AG08396 (cell line): ENCODE measurements at regions not wholly inside any gene's neighbourhood (a gene's known extent, or its start where the extent isn't known, plus 50 kb on each side); places are given as distances from the start of the nearest gene placed in this dataset.
"Not testable (repeated sequence)": the region's sequence is repeated elsewhere in the genome, so short reads cannot be mapped to it uniquely, and the experiment has no call there.

Source experiments
- DNase-seq: peaks from one replicate; pipeline ENCODE4 v3.0.0; 2012; ENCODE audit warnings: low spot score, mixed read lengths

GRCh38 chrX:67288156-67288555 lies 255.7 kb upstream of the AR start:
- DNase-seq = no peak

- DNase-seq = no peak
These were observed 254.7 kb upstream of the AR start for GRCh38 chrX:67289055-67289499.

- DNase-seq = no peak
These were observed 253.2 kb upstream of the AR start for GRCh38 chrX:67290489-67291220.

DNA sequence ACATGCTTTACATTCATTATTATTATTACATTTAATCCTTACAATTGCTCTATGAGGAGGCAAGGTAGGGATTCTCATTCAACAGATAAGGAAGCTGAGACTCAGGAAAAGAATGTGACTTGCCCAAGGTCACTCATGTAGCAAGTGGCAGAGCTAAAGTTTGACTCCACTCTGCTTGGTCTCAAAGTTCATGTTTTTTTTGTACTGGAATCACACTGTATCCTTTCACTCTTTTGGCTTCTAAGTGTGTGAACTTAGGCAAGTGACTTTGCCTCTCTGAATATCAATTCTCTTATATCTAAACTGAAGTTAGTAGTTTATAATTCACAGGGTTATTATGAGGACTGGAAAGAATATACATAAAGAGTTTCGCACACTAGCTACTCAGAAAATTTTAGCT lies 247.9 kb upstream of the AR start:
- no peak for DNase-seq

GRCh38 chrX:67296395-67296794 lies 247.4 kb upstream of the AR start:
- DNase-seq = no peak

- DNase-seq = no peak
These were observed 226.1 kb upstream of the AR start for GRCh38 chrX:67317725-67318124.

GRCh38 chrX:67328476-67328875 lies 215.3 kb upstream of the AR start:
- DNase-seq = no peak

GRCh38 chrX:67334323-67334722 lies 209.5 kb upstream of the AR start:
- DNase-seq = no peak

- no peak for DNase-seq
These were observed 205.6 kb upstream of the AR start for GRCh38 chrX:67338262-67338661.

GRCh38 chrX:67342138-67342537 lies 201.7 kb upstream of the AR start:
- DNase-seq = no peak

DNA sequence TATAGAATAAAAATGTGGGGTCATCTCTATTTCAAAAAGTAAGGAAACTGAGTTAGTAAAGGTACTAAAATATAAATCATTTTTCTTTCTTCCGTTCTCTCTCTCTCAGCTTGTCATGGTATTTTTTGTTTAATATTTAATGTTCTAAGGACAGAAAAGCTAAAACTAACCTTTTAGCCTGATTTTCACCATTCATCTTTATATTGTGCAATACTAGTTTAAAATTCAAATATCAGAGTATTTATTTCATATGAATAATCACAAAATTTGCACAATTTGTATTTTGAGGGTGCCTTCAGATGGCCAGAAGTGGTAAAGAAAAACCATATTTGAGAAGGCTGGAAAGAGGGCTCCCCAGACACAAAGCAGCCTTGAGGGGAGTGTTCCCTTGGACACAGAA lies 197.6 kb upstream of the AR start:
- no peak for DNase-seq

- DNase-seq = no peak
These were observed 197.2 kb upstream of the AR start for GRCh38 chrX:67346667-67347066.

DNA sequence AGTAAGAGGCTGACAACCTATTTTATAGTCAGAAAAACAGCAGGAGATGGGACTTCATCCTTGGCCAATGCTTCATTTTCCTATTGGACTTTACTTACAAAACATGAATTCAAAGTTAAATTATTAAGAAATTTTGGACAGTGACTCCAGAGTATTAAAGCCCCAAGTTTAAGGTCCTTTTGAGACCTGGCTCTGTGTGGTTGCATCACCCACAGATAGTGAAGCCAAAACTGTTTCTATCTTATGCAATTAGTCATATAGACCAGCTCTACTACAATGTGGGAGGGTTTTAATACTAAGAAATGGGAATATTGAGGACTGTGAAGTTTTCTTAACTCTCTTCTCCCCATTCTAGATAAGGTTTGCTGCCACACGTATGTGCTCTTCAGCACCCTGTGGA lies 196.7 kb upstream of the AR start:
- DNase-seq = no peak

DNA sequence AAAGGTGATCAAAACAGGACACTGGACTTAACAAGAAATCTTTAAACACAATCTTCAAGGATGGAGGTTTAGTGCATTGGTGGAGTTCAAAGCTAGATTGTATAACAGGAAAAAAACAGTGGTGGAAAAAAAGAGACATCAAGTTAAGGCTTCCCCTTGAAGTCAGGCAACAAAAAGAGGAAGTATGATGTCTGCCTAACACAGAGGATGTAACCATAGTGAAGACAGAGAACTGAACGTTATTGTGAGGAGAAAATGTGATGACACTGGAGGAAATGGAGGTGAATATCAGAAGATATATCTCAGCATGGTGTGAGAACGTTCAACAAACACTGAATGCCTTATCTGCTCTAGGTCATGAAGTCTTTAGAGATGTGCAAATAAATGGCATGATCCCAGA lies 192.4 kb upstream of the AR start:
- no peak for DNase-seq

GRCh38 chrX:67353651-67354370 lies 190.0 kb upstream of the AR start:
- DNase-seq = peak; percentile 6

DNA sequence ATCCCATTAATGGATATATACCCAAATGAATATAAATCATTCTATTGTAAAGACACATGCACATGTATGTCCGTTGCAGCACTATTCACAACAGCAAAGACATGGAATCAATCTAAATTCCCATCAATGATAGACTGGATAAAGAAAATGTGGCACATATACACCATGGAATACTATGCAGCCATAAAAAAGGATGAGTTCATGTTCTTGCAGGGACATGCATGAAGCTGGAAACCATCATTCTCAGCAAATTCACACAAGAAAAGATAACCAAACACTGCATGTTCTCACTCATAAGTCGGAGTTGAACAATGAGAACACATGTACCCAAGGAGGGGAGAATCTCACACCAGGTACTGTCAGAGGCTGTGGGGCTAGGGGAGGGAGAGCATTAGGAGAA lies 182.6 kb upstream of the AR start:
- not testable (repeated sequence) for DNase-seq

GRCh38 chrX:67384403-67384802 lies 159.4 kb upstream of the AR start:
- no peak for DNase-seq

- DNase-seq = no peak
These were observed 135.3 kb upstream of the AR start for GRCh38 chrX:67408423-67409079.

GRCh38 chrX:67415937-67416336 lies 127.9 kb upstream of the AR start:
- no peak for DNase-seq

- no peak for DNase-seq
These were observed 116.9 kb upstream of the AR start for GRCh38 chrX:67426946-67427345.

DNA sequence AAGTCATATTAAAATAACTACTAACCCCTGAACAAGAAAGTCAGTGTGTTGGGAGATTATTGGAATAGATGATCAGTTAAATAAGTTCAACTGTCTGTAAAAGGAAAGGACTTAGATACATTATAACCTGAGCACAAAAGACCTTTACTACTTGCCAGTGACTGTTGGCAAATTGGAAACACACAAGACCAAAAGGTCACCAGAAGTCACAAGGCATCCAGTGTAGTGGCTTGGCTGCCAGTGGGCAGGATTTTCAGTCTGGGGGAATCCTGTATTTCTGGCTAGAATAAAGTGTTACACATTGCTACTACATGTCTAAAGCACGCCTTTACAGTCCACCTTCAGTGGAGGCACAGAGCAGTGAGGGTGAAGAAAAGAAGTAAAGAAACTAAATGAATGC lies 108.3 kb upstream of the AR start:
- DNase-seq = no peak

GRCh38 chrX:67436867-67437266 lies 107.0 kb upstream of the AR start:
- DNase-seq = no peak

DNA sequence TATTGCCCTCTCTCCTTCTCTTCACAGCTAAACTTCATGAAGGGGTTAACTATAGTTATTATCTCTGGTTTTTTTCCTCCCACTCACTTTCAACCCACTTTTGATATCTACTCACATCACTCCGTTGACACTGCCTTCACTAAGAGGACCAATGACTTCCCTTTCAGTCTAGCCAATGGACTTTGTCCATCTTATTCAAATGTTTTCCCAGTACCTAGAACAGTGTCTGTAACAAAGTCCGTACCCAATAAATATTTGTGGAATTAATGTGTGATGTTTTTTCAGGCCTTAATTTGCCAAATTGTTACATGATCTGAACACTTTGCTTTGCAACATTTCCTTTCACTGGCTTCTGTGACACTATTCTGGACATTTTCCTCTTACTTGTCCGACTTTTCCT lies 106.0 kb upstream of the AR start:
- no peak for DNase-seq
